ENCODE measurements at regions not wholly inside any gene's neighbourhood (a gene's known extent, or its start where the extent isn't known, plus 50 kb on each side); places are given as distances from the start of the nearest gene placed in this dataset.
"Not testable (repeated sequence)": the region's sequence is repeated elsewhere in the genome, so short reads cannot be mapped to it uniquely, and the experiment has no call there.

GRCh38 chr4:184961660-184962059, 56.6 kb upstream of the HELT start (continued):
- TF ChIP-seq ATF2 (tag by site-specific recombination; IDR thresholded peaks at IDR 0.05; ENCODE audit: low read depth) (no peak), ZFP3 (tag by site-specific recombination; IDR thresholded peaks at IDR 0.05; ENCODE audit: low read depth) (no peak), ZFHX2 (tag by site-specific recombination; conservative IDR thresholded peaks at IDR 0.05) (no peak), HIC1 (tag by site-specific recombination; IDR thresholded peaks at IDR 0.05) (no peak), ZNF132 (tag by site-specific recombination; IDR thresholded peaks at IDR 0.05; ENCODE audit: borderline replicate concordance) (no peak), FEZF1 (tag by site-specific recombination; IDR thresholded peaks at IDR 0.05) (peak; percentile 42; the same call in 1 of the 2 replicates), PRDM1 (tag by site-specific recombination; IDR thresholded peaks at IDR 0.05) (no peak), ZNF488 (tag by site-specific recombination; IDR thresholded peaks at IDR 0.05) (no peak), ZNF112 (tag by site-specific recombination; IDR thresholded peaks at IDR 0.05) (no peak)

- Histone ChIP-seq H3K27ac (ENCODE audit: extremely low read depth, low read depth, low read length) (no peak overlapping the region), H3K4me1 (ENCODE audit: control insufficient read depth, insufficient read depth, low read length) (no peaks in the 10 kb centered on the region), H3K36me3 (ENCODE audit: control insufficient read depth in 2 of 2, insufficient read depth in 1 of 2, low read length in 2 of 2) (no peaks in the 10 kb centered on the region), H3K9me3 (ENCODE audit: control insufficient read depth, insufficient read depth, low read depth, low read length) (no peaks in the 10 kb centered on the region), H3K4me3 (ENCODE audit: low read depth, low read length) (no peak overlapping the region)
- POLR2A ChIA-PET = no interaction called here
- TF ChIP-seq HOXA7 (CRISPR knock-in tag; IDR thresholded peaks at IDR 0.05; ENCODE audit: borderline replicate concordance) (no peak), ZNF792 (tag by site-specific recombination; IDR thresholded peaks at IDR 0.05) (no peak), ZNF10 (tag by site-specific recombination; IDR thresholded peaks at IDR 0.05) (no peak), ZEB2 (tag by site-specific recombination; IDR thresholded peaks at IDR 0.05) (no peak), KLF1 (tag by site-specific recombination; IDR thresholded peaks at IDR 0.05) (no peak), ZNF121 (tag by site-specific recombination; IDR thresholded peaks at IDR 0.05) (no peak), ZNF114 (tag by site-specific recombination; IDR thresholded peaks at IDR 0.05) (no peak), ELK4 (IDR thresholded peaks at IDR 0.05; ENCODE audit: borderline replicate concordance, low read depth, low read length) (no peak), ZNF133 (tag by site-specific recombination; IDR thresholded peaks at IDR 0.05) (no peak), ZNF658 (tag by site-specific recombination; IDR thresholded peaks at IDR 0.05) (no peak), ZNF610 (tag by site-specific recombination; IDR thresholded peaks at IDR 0.05; ENCODE audit: borderline replicate concordance) (no peak), ZNF221 (tag by site-specific recombination; IDR thresholded peaks at IDR 0.05; ENCODE audit: borderline replicate concordance) (no peak), ZNF76 (tag by site-specific recombination; IDR thresholded peaks at IDR 0.05; ENCODE audit: borderline replicate concordance, low read depth) (no peak), ZNF266 (tag by site-specific recombination; IDR thresholded peaks at IDR 0.05; ENCODE audit: low read depth) (no peak)
- CTCF ChIA-PET = interaction anchor here (0.8 kb wide), 2 partner anchors 134 to 171 kb away, joined by 4 to 6 read pairs; no protein-coding TSS in a partner anchor
Observed at GRCh38 chr4:184962125-184962638, 56.1 kb upstream of the HELT start.

- POLR2A ChIA-PET; H3K9me3 ChIP-seq (ENCODE audit: control insufficient read depth, insufficient read depth, low read depth, low read length); CTCF ChIA-PET; H3K27ac ChIP-seq (ENCODE audit: extremely low read depth, low read depth, low read length); H3K4me1 ChIP-seq (ENCODE audit: control insufficient read depth, insufficient read depth, low read length); H3K36me3 ChIP-seq (ENCODE audit: control insufficient read depth in 2 of 2, insufficient read depth in 1 of 2, low read length in 2 of 2); H3K4me3 ChIP-seq (ENCODE audit: low read depth, low read length): not testable (repeated sequence)
Observed at GRCh38 chr4:184965230-184966050, 52.9 kb upstream of the HELT start.

- POLR2A ChIA-PET; H3K9me3 ChIP-seq (ENCODE audit: control insufficient read depth, insufficient read depth, low read depth, low read length); H3K4me3 ChIP-seq (ENCODE audit: low read depth, low read length); CTCF ChIA-PET; H3K27ac ChIP-seq (ENCODE audit: extremely low read depth, low read depth, low read length); H3K36me3 ChIP-seq (ENCODE audit: control insufficient read depth in 2 of 2, insufficient read depth in 1 of 2, low read length in 2 of 2); H3K4me1 ChIP-seq (ENCODE audit: control insufficient read depth, insufficient read depth, low read length): not testable (repeated sequence)
Observed at GRCh38 chr4:184966051-184966691, 52.1 kb upstream of the HELT start.

Measured in HEK293 (cell line).